ENCODE measurements at regions not wholly inside any gene's neighbourhood (a gene's known extent, or its start where the extent isn't known, plus 50 kb on each side); places are given as distances from the start of the nearest gene placed in this dataset.

- TF ChIP-seq CTCF (conservative IDR thresholded peaks at IDR 0.05; ENCODE audit: low read depth, low read length) (no peak), EZH2 (IDR thresholded peaks at IDR 0.05; ENCODE audit: low read length, unreplicated experiment) (no peak)
These were observed 320.8 kb upstream of the NFE2L3 start for GRCh38 chr7:25831062-25831691.

Measured in PC-3 (cell line).